Sigmoid colon (tissue), 6 donors: ENCODE measurements at regions not wholly inside any gene's neighbourhood (a gene's known extent, or its start where the extent isn't known, plus 50 kb on each side); places are given as distances from the start of the nearest gene placed in this dataset.

ENCODE experiments used
- DNase-seq: peaks from one replicate; pipeline ENCODE4 v3.0.0-alpha.2; 2019
- H3K27ac ChIP-seq, 4 donors: fragments of 200-600 bp; sonication (generic); one replicate each; pipeline ENCODE4 v1.5.1; 2016 to 2019; ENCODE audit warnings: mild to moderate bottlenecking in 1 of 4
- H3K27me3 ChIP-seq, 3 donors: fragments of 200-600 bp; sonication (generic); one replicate each; pipeline ENCODE4 v1.5.1; 2019; ENCODE audit warnings: mild to moderate bottlenecking in 1 of 3
- H3K36me3 ChIP-seq, 4 donors: fragments of 200-600 bp; sonication (generic); one replicate each; pipeline ENCODE4 v1.5.1; 2016 to 2019
- H3K4me1 ChIP-seq, 4 donors: fragments of 200-600 bp; sonication (generic); one replicate each; pipeline ENCODE4 v1.5.1; 2017 to 2019
- H3K4me3 ChIP-seq, 4 donors: fragments of 200-600 bp; sonication (generic); one replicate each; pipeline ENCODE4 v1.5.1; 2017 to 2019; ENCODE audit warnings: mild to moderate bottlenecking in 2 of 4, moderate library complexity in 1 of 4
- H3K9me3 ChIP-seq, 4 donors: fragments of 200-600 bp in 3 of 4; sonication (generic) in 3 of 4; one replicate each; pipeline versions ENCODE4 v1.5.1 to v1.6.1; 2013 to 2019
- CTCF ChIP-seq, 4 experiments: fragments of 450-650 bp in 3 of 4; fragments of 200-600 bp in 1 of 4; IDR thresholded peaks; one replicate each; pipeline ENCODE4 v1.5.1; 2016 to 2019; ENCODE audit warnings: antibody characterized with exemption in 4 of 4, mild to moderate bottlenecking in 3 of 4, moderate library complexity in 2 of 4
- EP300 ChIP-seq, 4 donors: sonication (generic); formaldehyde crosslinking; IDR thresholded peaks; one replicate each; pipeline ENCODE4 v1.6.1; 2017; ENCODE audit warnings: antibody characterized with exemption in 4 of 4
- POLR2A ChIP-seq, 2 donors: fragments of 450-650 bp; IDR thresholded peaks; one replicate each; pipeline ENCODE4 v1.6.1; 2016; ENCODE audit warnings: antibody characterized with exemption in 2 of 2, mild to moderate bottlenecking in 2 of 2, moderate library complexity in 2 of 2
- POLR2AphosphoS5 ChIP-seq, 4 donors: sonication (generic); formaldehyde crosslinking; IDR thresholded peaks; one replicate each; pipeline ENCODE4 v1.6.1; 2017; ENCODE audit warnings: antibody characterized with exemption in 4 of 4
- WGBS, 2 donors: extraction: QIAGEN DNeasy Blood & Tissue Kit; methylation state at CpG; one replicate each; pipeline ENCODE4 v1.1.7; 2013; 5-methylcytosine and 5-hydroxymethylcytosine counted together
- intact Hi-C: fragments of 100-400 bp; cut with DNase I; formaldehyde crosslinking; loops from one replicate; pipeline ENCODE4 v1.15.1; 2023
- donor health status: healthy with polysubstance abuse.
- donor health status: healthy.

- 93 to 95% methylated on average over 14 of the region's 14 CpGs for WGBS, 2 donors
Observed at GRCh38 chr6:141041596-141042087, 1091.1 kb upstream of the GJE1 start.

GRCh38 chr6:141035312-141036200 lies 1097.2 kb upstream of the GJE1 start:
- Histone ChIP-seq H3K4me3 (no peak overlapping the region), H3K36me3 (no peaks in the 10 kb centered on the region), H3K4me1 (no peaks in the 10 kb centered on the region), H3K9me3 (no peaks in the 10 kb centered on the region), H3K27me3 (no peaks in the 10 kb centered on the region), H3K27ac (no peak overlapping the region)
- WGBS, 2 donors: 77 to 83% methylated on average over 5 of the region's 5 CpGs
- TF ChIP-seq POLR2A (IDR thresholded peaks at IDR 0.05) (no peak), POLR2AphosphoS5 (IDR thresholded peaks at IDR 0.05) (no peak), CTCF (IDR thresholded peaks at IDR 0.05) (no peak), EP300 (IDR thresholded peaks at IDR 0.05) (no peak)
- DNase-seq: no peak
- intact Hi-C loops: no loop called here

More at GRCh38 chr6:141041596-141042087, 1091.1 kb upstream of the GJE1 start:
- intact Hi-C loops: no loop called here
- no peak for DNase-seq
- Histone ChIP-seq H3K4me3 (no peak overlapping the region), H3K9me3 (peaks cover 0 to 8% (median 2%) of the 10 kb centered on the region in 4 donors), H3K27me3 (no peaks in the 10 kb centered on the region), H3K27ac (no peak overlapping the region), H3K4me1 (no peaks in the 10 kb centered on the region), H3K36me3 (no peaks in the 10 kb centered on the region)
- TF ChIP-seq POLR2AphosphoS5 (IDR thresholded peaks at IDR 0.05): no peak
- no peak for TF ChIP-seq EP300 (IDR thresholded peaks at IDR 0.05)
- no peak for TF ChIP-seq CTCF (IDR thresholded peaks at IDR 0.05)
- TF ChIP-seq POLR2A (IDR thresholded peaks at IDR 0.05): no peak

GRCh38 chr6:141033101-141033500 lies 1099.6 kb upstream of the GJE1 start:
- Histone ChIP-seq H3K9me3 (no peaks in the 10 kb centered on the region), H3K36me3 (no peaks in the 10 kb centered on the region), H3K4me3 (no peak overlapping the region), H3K27ac (no peak overlapping the region), H3K4me1 (no peaks in the 10 kb centered on the region), H3K27me3 (no peaks in the 10 kb centered on the region)
- intact Hi-C loops: no loop called here
- no peak for TF ChIP-seq POLR2AphosphoS5 (IDR thresholded peaks at IDR 0.05)
- TF ChIP-seq POLR2A (IDR thresholded peaks at IDR 0.05): no peak
- no peak for TF ChIP-seq CTCF (IDR thresholded peaks at IDR 0.05)
- TF ChIP-seq EP300 (IDR thresholded peaks at IDR 0.05): no peak
- DNase-seq: no peak

- DNase-seq: no peak
- Histone ChIP-seq H3K4me3 (no peak overlapping the region), H3K27me3 (no peaks in the 10 kb centered on the region), H3K4me1 (no peaks in the 10 kb centered on the region), H3K9me3 (no peaks in the 10 kb centered on the region), H3K27ac (no peak overlapping the region), H3K36me3 (no peaks in the 10 kb centered on the region)
- TF ChIP-seq EP300 (IDR thresholded peaks at IDR 0.05) (no peak), CTCF (IDR thresholded peaks at IDR 0.05) (no peak), POLR2A (IDR thresholded peaks at IDR 0.05) (no peak), POLR2AphosphoS5 (IDR thresholded peaks at IDR 0.05) (no peak)
- WGBS, 2 donors: 96 to 97% methylated on average over 1 of the region's 1 CpG
- intact Hi-C loops: no loop called here
Observed at GRCh38 chr6:141029908-141030307, 1102.8 kb upstream of the GJE1 start.
